GM19438 (cell line): ENCODE measurements at regions not wholly inside any gene's neighbourhood (a gene's known extent, or its start where the extent isn't known, plus 50 kb on each side); places are given as distances from the start of the nearest gene placed in this dataset.

ENCODE experiments used
- ATAC-seq: cut with Tn5 transposase; IDR thresholded peaks from one replicate; pipeline ENCODE4 v1.9.1; 2021; ENCODE audit warnings: low read depth; ENCODE audit not compliant: unreplicated experiment

- ATAC-seq = no peak
These were observed 932.3 kb downstream of the EFNB2 start for GRCh38 chr13:105602956-105603670.

- ATAC-seq = no peak
These were observed 935.9 kb downstream of the EFNB2 start for GRCh38 chr13:105599477-105600037.

DNA sequence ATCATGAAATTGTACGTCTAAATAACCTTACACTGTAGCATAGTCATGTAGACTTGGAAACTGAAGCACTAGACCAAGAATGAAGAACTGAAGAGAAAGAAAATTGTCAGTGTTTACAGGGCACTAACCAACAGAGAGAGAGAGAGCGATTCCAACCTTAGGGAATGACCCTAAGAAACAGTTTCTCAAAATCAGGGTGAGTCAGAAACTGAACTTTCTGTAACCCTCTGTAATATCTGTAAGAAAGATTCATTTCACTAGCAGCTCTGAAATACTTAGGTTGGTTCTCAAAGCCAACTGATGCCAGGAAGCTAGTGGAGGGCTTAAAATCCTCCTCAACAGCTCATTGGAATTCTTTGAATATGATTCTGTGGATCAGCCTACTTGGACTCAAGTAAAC lies 936.9 kb downstream of the EFNB2 start:
- no peak for ATAC-seq

DNA sequence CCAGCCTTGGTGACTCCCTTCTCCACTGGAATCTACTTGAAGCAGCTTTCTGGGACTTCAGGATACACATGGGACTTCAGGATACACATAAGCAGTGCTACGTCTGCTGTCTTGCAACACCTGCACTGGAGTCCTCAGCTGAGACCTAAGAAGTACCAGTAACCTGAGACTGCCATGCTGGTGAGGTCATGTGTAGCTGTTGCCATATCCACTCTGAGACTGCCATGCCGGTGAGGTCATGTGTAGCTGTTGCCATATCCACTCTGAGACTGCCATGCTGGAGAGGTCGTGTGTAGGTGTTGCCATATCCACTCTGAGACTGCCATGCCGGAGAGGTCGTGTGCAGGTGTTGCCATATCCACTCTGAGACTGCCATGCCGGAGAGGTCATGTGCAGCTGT lies 937.9 kb downstream of the EFNB2 start:
- ATAC-seq = no peak

DNA sequence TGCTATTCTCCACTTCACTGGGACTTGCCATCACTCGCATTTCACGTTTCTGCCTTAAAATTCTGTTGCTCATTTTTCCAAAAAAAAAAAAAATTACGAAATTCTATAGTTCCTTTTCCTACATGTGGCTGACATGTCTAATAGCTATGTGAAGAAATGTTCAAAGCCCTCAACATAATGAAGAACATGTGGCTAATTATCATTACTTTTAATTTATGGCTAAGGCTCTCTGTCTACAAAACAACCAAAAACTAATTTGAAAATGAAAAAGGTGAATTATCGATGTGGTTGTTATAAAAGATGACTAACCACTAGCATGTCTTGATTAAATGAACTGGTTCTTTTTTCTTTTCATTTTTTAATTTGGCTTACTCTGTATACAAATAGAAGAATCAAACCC lies 940.0 kb downstream of the EFNB2 start:
- ATAC-seq = no peak

- ATAC-seq = no peak
These were observed 944.2 kb downstream of the EFNB2 start for GRCh38 chr13:105591277-105591676.

DNA sequence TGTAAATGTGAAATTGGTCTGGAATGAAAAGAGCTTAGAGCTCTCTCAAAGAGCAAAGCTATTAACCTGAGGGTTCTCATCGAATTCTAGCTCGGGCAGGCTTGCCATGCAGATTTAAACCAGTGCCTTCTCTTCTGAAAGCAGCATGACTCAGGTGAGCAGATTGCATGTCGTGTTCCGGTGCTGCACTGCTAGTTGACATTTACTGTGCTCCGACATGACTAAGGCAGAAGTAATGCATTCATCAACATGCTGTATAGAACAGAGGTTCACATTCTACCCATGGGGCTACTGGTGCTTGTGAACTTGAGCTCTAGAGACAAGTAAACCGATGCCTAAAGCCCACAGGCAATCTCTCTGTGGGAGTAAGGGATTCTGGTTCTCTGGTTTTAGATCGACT lies 947.7 kb downstream of the EFNB2 start:
- ATAC-seq = no peak

- no peak for ATAC-seq
These were observed 955.4 kb downstream of the EFNB2 start for GRCh38 chr13:105579821-105580710.

GRCh38 chr13:105573136-105573535 lies 962.3 kb downstream of the EFNB2 start:
- ATAC-seq = no peak

DNA sequence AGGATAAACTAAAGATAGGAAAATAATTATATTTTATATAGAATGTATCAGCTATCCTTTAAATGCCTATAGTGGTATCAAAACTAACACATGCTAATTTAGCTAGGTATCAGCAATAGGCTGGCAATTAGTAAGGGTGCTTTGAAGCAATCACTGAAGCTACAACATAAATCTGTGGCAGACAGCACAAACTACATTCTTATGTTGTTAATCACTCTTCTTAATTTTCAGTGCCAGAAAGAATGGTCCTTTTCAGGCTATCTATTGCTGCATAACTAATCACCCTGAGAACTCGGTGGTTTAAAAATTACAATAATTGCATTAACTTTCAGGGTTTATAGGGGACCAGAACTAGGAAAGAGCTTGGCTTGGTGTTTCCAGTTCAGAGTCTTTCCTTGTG lies 963.1 kb downstream of the EFNB2 start:
- no peak for ATAC-seq

- no peak for ATAC-seq
These were observed 965.6 kb downstream of the EFNB2 start for GRCh38 chr13:105569816-105570215.

GRCh38 chr13:105567951-105568525 lies 967.4 kb downstream of the EFNB2 start:
- ATAC-seq = no peak

- no peak for ATAC-seq
These were observed 970.2 kb downstream of the EFNB2 start for GRCh38 chr13:105565136-105565727.

DNA sequence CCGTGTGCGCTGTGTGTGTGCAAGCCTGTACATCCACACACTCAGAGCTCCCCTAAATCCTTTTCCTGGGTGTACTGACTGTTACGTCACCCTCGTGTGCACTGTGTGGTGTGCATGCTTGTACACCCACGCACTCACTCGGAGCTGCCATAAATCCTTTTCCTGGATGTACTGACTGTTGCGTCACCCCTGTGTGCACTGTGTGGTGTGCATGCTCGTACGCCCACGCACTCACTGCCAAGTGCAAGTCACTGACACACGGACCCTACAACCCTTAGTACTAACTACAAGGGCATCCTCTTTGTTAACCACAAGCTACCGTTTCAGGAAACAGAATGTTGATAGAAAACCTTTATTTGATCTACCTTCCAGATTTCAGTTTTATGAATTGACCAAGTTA lies 983.4 kb downstream of the EFNB2 start:
- ATAC-seq = no peak

DNA sequence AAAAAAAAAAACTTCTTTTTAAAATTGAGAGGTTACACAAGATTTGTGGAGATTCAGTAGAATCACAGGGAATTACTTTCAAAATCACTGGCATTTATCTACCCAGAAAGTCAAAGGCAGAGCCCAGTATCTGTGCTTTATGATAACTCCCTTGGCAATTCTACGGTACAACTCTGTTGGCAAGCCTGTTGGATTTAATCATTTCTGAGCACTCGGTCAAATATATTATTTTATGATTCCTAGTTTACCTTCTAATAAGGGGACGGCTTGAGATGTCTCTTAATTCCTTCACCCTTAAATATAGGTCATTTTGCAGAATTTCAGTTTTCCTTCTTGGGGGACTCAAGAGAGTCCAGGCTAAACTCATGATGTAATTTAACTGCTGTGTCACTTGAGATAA lies 987.6 kb downstream of the EFNB2 start:
- ATAC-seq = no peak

- no peak for ATAC-seq
These were observed 989.7 kb downstream of the EFNB2 start for GRCh38 chr13:105545811-105546210.

DNA sequence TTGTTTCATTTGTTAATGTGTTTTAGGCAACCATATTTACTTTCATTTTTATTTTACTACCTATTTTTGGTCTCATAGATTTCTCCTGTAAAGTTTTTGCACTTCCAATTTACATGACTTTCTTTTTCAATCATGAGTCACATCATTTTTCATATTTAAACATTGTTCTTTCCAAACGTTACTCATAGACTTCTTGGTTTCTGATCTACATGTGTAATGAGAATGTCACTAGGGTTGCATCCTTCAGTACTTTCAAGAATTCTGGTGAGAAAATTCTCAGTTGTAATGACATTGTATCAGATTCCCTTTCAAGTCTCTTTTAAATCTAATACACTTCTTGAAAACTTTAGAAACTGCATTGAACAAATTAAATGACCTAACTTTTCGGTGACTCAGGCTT lies 991.7 kb downstream of the EFNB2 start:
- ATAC-seq = no peak

DNA sequence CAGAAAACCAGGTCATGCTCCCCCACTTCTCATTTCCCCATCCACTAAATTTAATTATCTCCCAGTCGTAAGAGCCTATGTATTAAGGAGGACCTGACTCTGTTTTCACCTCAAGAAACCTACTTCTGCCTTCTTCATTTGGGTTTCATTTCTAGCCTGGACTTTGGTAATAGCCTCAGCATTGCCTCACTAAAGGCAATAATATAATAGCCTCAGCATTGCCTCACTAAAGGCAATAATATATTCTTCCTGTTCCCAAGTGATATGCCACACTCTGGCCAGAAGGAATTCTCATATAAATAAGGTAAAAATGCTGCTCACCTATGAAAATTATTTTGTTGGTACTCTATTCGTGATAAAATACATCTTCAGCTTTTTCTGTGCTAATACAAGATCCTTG lies 993.9 kb downstream of the EFNB2 start:
- no peak for ATAC-seq

- ATAC-seq = no peak
These were observed 997.1 kb downstream of the EFNB2 start for GRCh38 chr13:105538346-105538745.

DNA sequence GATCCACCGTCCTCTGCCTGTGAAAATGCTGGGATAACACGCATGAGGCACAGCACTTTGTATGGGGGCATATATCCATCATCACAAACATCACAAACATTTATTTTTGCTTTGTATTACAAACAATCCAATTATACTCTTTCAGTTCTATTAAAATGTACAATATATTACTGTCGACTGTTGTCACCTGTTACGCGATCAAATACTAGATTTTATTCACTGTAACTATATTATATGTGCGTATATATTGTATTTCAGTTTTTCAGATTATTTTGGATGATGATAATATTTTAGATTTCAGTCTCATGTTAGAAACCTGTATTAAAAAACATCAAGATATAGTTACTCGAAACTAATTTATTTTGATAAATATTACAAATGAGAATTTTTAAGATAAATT lies 998.3 kb downstream of the EFNB2 start:
- no peak for ATAC-seq

- no peak for ATAC-seq
These were observed 1005.0 kb downstream of the EFNB2 start for GRCh38 chr13:105530468-105530867.
